HEK293 (cell line): ENCODE measurements at regions not wholly inside any gene's neighbourhood (a gene's known extent, or its start where the extent isn't known, plus 50 kb on each side); places are given as distances from the start of the nearest gene placed in this dataset.

ENCODE experiments used
- CTCF ChIA-PET: fragments of 350-600 bp; formaldehyde crosslinking; extraction: SDS; loops from one replicate; lab custom pipeline; 2021; ENCODE audit warnings: antibody characterized with exemption; lab: Yijun Ruan, JAX
- POLR2A ChIA-PET: fragments of 300-600 bp; formaldehyde crosslinking; extraction: SDS; loops from one replicate; lab custom pipeline; 2020; ENCODE audit warnings: antibody characterized with exemption, inconsistent platforms; lab: Yijun Ruan, JAX
- H3K27ac ChIP-seq: fragments of 200-500 bp; sonication (Bioruptor generic); 2 replicates; pipeline ENCODE4 v1.5.1; 2014; ENCODE audit warnings: low read depth, low read length, control low read depth, inconsistent platforms; ENCODE audit errors: extremely low read depth
- H3K36me3 ChIP-seq, 2 experiments: fragments of 200-500 bp in 1 of 2; sonication (Bioruptor generic) in 1 of 2; 1 replicate in 1 of 2; 2 replicates in 1 of 2; pipeline ENCODE4 v1.5.1; 2014 to 2017; ENCODE audit warnings: inconsistent platforms in 2 of 2, low read length in 2 of 2; ENCODE audit not compliant: control insufficient read depth in 2 of 2, insufficient read depth in 1 of 2
- H3K4me1 ChIP-seq: fragments of 200-500 bp; sonication (Bioruptor generic); 2 replicates; pipeline ENCODE4 v1.5.1; 2014; ENCODE audit warnings: mild to moderate bottlenecking, low read length, inconsistent platforms; ENCODE audit not compliant: control insufficient read depth, insufficient read depth
- H3K4me3 ChIP-seq: 2 replicates; pipeline ENCODE4 v1.5.1; 2011; ENCODE audit warnings: low read depth, mild to moderate bottlenecking, control low read depth, low read length, moderate library complexity
- H3K9me3 ChIP-seq: fragments of 200-500 bp; sonication (Bioruptor generic); 2 replicates; pipeline ENCODE4 v1.5.1; 2014; ENCODE audit warnings: low read depth, low read length, inconsistent platforms; ENCODE audit not compliant: control insufficient read depth, insufficient read depth
- BCL11B ChIP-seq: fragments of 450-650 bp; formaldehyde crosslinking; IDR thresholded peaks from 2 replicates; pipeline ENCODE4 v1.5.1; 2016; ENCODE audit warnings: low read depth, missing biosample characterization, missing genetic modification characterization
- BCL6B ChIP-seq: fragments of 450-650 bp; formaldehyde crosslinking; IDR thresholded peaks from 2 replicates; pipeline ENCODE4 v1.5.1; 2017; ENCODE audit warnings: missing biosample characterization, missing genetic modification characterization
- HOXD13 ChIP-seq: sonication (generic); formaldehyde crosslinking; IDR thresholded peaks from 2 replicates; pipeline ENCODE4 v1.8.0; 2022; ENCODE audit warnings: missing genetic modification reagents, borderline replicate concordance
- IKZF3 ChIP-seq: fragments of 450-650 bp; IDR thresholded peaks from 2 replicates; pipeline ENCODE4 v1.5.0; 2018; ENCODE audit warnings: missing biosample characterization, mild to moderate bottlenecking, missing genetic modification characterization, moderate library complexity
- KLF8 ChIP-seq: fragments of 450-650 bp; formaldehyde crosslinking; IDR thresholded peaks from 2 replicates; pipeline ENCODE4 v1.5.1; 2016; ENCODE audit warnings: missing biosample characterization, missing genetic modification characterization
- ZBTB1 ChIP-seq: fragments of 450-650 bp; formaldehyde crosslinking; IDR thresholded peaks from 2 replicates; pipeline ENCODE4 v1.5.1; 2016; ENCODE audit warnings: missing biosample characterization, missing genetic modification characterization
- ZNF121 ChIP-seq: fragments of 450-650 bp; formaldehyde crosslinking; IDR thresholded peaks from 2 replicates; pipeline ENCODE4 v1.5.1; 2016; ENCODE audit warnings: missing biosample characterization, missing genetic modification characterization
- ZNF133 ChIP-seq: fragments of 450-650 bp; formaldehyde crosslinking; IDR thresholded peaks from 2 replicates; pipeline ENCODE4 v1.5.1; 2016; ENCODE audit warnings: missing biosample characterization, missing genetic modification characterization
- ZNF18 ChIP-seq: fragments of 450-650 bp; formaldehyde crosslinking; IDR thresholded peaks from 2 replicates; pipeline ENCODE4 v1.5.1; 2016; ENCODE audit warnings: missing biosample characterization, missing genetic modification characterization
- ZNF2 ChIP-seq: fragments of 450-650 bp; formaldehyde crosslinking; IDR thresholded peaks from 2 replicates; pipeline ENCODE4 v1.5.1; 2016; ENCODE audit warnings: missing biosample characterization, missing genetic modification characterization
- ZNF350 ChIP-seq: fragments of 450-650 bp; formaldehyde crosslinking; IDR thresholded peaks from 2 replicates; pipeline ENCODE4 v1.5.0; 2017; ENCODE audit warnings: missing biosample characterization, mild to moderate bottlenecking, missing genetic modification characterization
- ZNF404 ChIP-seq: fragments of 450-650 bp; formaldehyde crosslinking; IDR thresholded peaks from 2 replicates; pipeline ENCODE4 v1.5.1; 2017; ENCODE audit warnings: missing biosample characterization, missing genetic modification characterization
- ZNF514 ChIP-seq: fragments of 450-650 bp; formaldehyde crosslinking; IDR thresholded peaks from 2 replicates; pipeline ENCODE4 v1.5.1; 2016; ENCODE audit warnings: missing biosample characterization, missing genetic modification characterization
- ZNF560 ChIP-seq: fragments of 450-650 bp; formaldehyde crosslinking; IDR thresholded peaks from 2 replicates; pipeline ENCODE4 v1.5.1; 2017; ENCODE audit warnings: missing biosample characterization, missing genetic modification characterization, borderline replicate concordance
- ZNF580 ChIP-seq: fragments of 450-650 bp; formaldehyde crosslinking; IDR thresholded peaks from 2 replicates; pipeline ENCODE4 v1.5.1; 2016; ENCODE audit warnings: missing biosample characterization, missing genetic modification characterization
- ZNF621 ChIP-seq: fragments of 450-650 bp; formaldehyde crosslinking; IDR thresholded peaks from 2 replicates; pipeline ENCODE4 v1.5.1; 2017; ENCODE audit warnings: missing biosample characterization, missing genetic modification characterization
- ZNF626 ChIP-seq: fragments of 450-650 bp; sonication (Bioruptor Pico); formaldehyde crosslinking; IDR thresholded peaks from 2 replicates; pipeline ENCODE4 v1.5.1; 2018; ENCODE audit warnings: missing biosample characterization, missing genetic modification characterization, inconsistent platforms
- ZNF629 ChIP-seq: fragments of 450-650 bp; formaldehyde crosslinking; IDR thresholded peaks from 2 replicates; pipeline ENCODE4 v1.5.1; 2017; ENCODE audit warnings: missing biosample characterization, missing genetic modification characterization
- ZNF707 ChIP-seq: fragments of 450-650 bp; formaldehyde crosslinking; IDR thresholded peaks from 2 replicates; pipeline ENCODE4 v1.5.1; 2016; ENCODE audit warnings: missing biosample characterization, missing genetic modification characterization
- ZNF768 ChIP-seq: fragments of 450-650 bp; formaldehyde crosslinking; IDR thresholded peaks from 2 replicates; pipeline ENCODE4 v1.5.1; 2018; ENCODE audit warnings: missing biosample characterization, mild to moderate bottlenecking, missing genetic modification characterization
- ZNF791 ChIP-seq: fragments of 450-650 bp; formaldehyde crosslinking; IDR thresholded peaks from 2 replicates; pipeline ENCODE4 v1.5.1; 2016; ENCODE audit warnings: missing biosample characterization, missing genetic modification characterization
- TF ChIP-seq, protein P1 (sequence below): fragments of 450-650 bp; formaldehyde crosslinking; IDR thresholded peaks from 2 replicates; pipeline ENCODE4 v1.5.0; 2017; ENCODE audit warnings: missing biosample characterization, missing genetic modification characterization, borderline replicate concordance
- TF ChIP-seq, protein P2 (sequence below): fragments of 450-650 bp; IDR thresholded peaks from 2 replicates; pipeline ENCODE4 v1.5.1; 2018; ENCODE audit warnings: missing biosample characterization, mild to moderate bottlenecking, missing genetic modification characterization

DNA sequence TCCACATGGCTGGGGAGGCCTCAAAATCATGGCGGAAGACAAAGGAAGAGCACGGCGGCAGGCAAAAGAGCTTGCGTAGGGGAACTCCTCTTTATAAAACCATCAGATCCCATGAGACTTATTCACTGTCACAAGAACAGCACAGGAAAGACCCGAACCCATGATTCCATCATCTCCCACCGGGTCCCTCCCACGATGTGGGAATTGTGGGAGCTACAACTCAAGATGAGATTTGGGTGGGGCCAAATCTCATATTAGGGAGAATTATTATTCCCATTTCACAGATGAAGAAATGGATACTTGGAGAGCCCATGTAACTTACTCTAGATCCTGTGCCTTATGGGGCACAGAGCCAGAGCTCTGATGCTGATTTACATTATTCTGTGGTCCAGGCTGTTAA, 322.6 kb downstream of the PCNX1 start:
- no peaks in the 10 kb centered on the region for H3K9me3 ChIP-seq
- H3K4me1 ChIP-seq: no peaks in the 10 kb centered on the region
- H3K36me3 ChIP-seq: no peaks in the 10 kb centered on the region
- ChIA-PET CTCF (no interaction called here), POLR2A (no interaction called here)
- H3K4me3 ChIP-seq: no peak overlapping the region
- TF ChIP-seq ZNF121 (tag by site-specific recombination) (no peak), ZNF350 (no peak), BCL11B (no peak)
- H3K27ac ChIP-seq: no peak overlapping the region

GRCh38 chr14:71230897-71231296, 323.6 kb downstream of the PCNX1 start:
- Histone ChIP-seq H3K4me1 (no peaks in the 10 kb centered on the region), H3K4me3 (no peak overlapping the region), H3K36me3 (no peaks in the 10 kb centered on the region), H3K9me3 (no peaks in the 10 kb centered on the region), H3K27ac (no peak overlapping the region)
- ChIA-PET POLR2A (no interaction called here), CTCF (interaction anchor here (0.7 kb wide), 1 partner anchor 165 kb away, joined by 3 read pairs; no protein-coding TSS in a partner anchor)
- TF ChIP-seq ZNF133 (tag by site-specific recombination) (no peak), KLF8 (tag by site-specific recombination) (no peak), ZNF626 (tag by site-specific recombination) (no peak), IKZF3 (tag by site-specific recombination) (no peak), ZNF791 (tag by site-specific recombination) (no peak), ZNF514 (tag by site-specific recombination) (no peak), HOXD13 (CRISPR knock-in tag) (no peak), BCL6B (tag by site-specific recombination) (no peak), ZNF629 (tag by site-specific recombination) (no peak), ZNF18 (tag by site-specific recombination) (no peak), ZNF621 (no peak), ZNF580 (tag by site-specific recombination) (no peak), ZNF768 (tag by site-specific recombination) (no peak), ZNF560 (tag by site-specific recombination) (no peak), ZNF404 (tag by site-specific recombination) (no peak), ZNF2 (tag by site-specific recombination) (no peak), ZNF707 (tag by site-specific recombination) (no peak), ZBTB1 (tag by site-specific recombination) (no peak)
- TF ChIP-seq, protein P1, sequence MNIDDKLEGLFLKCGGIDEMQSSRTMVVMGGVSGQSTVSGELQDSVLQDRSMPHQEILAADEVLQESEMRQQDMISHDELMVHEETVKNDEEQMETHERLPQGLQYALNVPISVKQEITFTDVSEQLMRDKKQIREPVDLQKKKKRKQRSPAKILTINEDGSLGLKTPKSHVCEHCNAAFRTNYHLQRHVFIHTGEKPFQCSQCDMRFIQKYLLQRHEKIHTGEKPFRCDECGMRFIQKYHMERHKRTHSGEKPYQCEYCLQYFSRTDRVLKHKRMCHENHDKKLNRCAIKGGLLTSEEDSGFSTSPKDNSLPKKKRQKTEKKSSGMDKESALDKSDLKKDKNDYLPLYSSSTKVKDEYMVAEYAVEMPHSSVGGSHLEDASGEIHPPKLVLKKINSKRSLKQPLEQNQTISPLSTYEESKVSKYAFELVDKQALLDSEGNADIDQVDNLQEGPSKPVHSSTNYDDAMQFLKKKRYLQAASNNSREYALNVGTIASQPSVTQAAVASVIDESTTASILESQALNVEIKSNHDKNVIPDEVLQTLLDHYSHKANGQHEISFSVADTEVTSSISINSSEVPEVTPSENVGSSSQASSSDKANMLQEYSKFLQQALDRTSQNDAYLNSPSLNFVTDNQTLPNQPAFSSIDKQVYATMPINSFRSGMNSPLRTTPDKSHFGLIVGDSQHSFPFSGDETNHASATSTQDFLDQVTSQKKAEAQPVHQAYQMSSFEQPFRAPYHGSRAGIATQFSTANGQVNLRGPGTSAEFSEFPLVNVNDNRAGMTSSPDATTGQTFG: no peak
- TF ChIP-seq, protein P2, sequence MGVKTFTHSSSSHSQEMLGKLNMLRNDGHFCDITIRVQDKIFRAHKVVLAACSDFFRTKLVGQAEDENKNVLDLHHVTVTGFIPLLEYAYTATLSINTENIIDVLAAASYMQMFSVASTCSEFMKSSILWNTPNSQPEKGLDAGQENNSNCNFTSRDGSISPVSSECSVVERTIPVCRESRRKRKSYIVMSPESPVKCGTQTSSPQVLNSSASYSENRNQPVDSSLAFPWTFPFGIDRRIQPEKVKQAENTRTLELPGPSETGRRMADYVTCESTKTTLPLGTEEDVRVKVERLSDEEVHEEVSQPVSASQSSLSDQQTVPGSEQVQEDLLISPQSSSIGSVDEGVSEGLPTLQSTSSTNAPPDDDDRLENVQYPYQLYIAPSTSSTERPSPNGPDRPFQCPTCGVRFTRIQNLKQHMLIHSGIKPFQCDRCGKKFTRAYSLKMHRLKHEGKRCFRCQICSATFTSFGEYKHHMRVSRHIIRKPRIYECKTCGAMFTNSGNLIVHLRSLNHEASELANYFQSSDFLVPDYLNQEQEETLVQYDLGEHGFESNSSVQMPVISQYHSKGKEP (tag by site-specific recombination): no peak
